Cardiac septum (tissue), 1 donor: ENCODE measurements at regions not wholly inside any gene's neighbourhood (a gene's known extent, or its start where the extent isn't known, plus 50 kb on each side); places are given as distances from the start of the nearest gene placed in this dataset.
"Not testable (repeated sequence)": the region's sequence is repeated elsewhere in the genome, so short reads cannot be mapped to it uniquely, and the experiment has no call there.

Experiments used
- DNase-seq: peaks from one replicate; pipeline ENCODE4 v3.0.0-alpha.2; 2020; ENCODE audit warnings: low spot score
- intact Hi-C: fragments of 100-400 bp; cut with DNase I; formaldehyde crosslinking; loops from one replicate; pipeline ENCODE4 v1.14.0; 2022
- donor health status: DM: no; HTN: no; CAD: no.

DNA sequence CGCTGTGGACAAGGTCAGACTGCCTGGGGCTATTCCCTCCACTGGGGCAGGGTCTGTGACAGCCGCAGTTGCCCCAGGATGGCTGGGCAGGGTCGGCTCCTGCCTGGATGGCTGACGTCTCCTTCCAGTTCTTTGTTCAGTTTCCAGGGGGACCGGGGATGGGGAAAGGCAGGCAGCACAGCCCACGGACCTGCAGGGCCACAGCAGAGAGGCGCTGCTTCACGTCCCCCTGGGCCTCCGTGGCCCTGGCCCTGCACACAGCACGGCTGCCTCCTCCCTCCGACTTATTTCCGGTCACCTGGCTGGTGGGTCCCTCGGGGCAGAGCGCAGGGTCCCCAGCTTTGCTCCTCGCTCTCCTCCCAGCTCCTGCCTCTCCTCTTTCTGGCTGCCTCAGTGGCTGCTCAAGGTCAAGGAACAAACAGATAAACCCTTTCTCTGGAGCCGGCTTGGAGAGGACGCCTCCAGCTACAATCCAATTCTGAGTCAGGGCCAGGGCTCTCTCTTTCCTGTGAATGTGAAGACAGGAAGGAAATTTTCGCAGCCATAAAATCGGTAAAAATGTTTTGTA is 169.7 kb downstream of the C9orf50 start:
- DNase-seq = no peak
- intact Hi-C loops = no loop called here

DNA sequence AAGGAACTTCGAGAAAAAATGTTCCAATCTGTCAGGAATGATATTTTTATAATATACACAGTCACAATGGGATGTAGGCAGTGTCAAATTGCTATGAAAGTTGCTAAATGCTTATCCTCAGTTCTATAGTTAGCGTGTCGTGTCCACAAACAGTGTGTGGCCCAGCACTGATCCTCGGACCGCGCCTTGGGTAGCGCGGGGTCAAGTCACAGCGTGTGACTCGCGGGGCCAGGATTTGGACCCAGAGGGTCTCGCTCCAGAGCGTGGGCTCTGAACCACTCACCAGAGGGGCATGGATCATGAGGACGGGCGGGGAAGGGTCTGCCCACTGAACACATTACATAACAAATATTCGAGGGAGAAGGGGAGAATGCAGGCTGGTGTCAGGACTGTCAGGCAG is 171.8 kb downstream of the C9orf50 start:
- DNase-seq = no peak
- intact Hi-C loops = no loop called here

DNA sequence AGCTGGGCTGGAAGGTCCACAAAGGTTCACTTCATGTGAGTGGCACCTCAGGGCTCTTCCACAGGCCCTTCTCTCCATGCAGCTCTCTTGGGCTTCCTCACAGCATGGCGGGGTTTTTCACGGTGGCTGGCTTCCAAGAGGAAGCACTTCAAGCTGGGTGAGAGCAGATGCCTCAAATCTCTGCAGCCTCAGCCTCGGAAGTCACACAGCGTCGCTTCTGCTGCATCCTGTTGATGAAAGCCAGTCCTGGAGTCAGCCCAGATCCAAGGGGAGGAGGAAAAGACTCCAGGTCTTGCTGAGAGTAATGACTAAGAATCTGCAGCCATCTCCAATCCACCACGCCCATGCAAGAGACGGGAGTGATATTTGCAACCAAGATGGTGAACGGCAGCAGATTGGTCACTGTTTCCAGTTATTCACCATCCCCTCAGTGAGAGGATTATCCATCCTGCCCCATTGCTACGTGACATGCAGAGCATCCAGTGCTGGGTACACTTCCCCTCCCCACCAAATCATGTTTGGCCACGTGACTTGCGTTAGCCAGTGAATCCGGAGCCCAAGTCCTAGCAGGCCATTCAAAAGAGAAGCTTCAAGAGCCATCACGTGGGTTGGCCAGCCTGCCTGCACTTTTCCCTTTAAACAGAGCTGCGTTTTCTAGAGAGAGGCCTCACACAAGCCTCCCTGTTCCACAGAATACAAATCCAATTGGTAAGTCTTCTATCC is 173.9 kb downstream of the C9orf50 start:
- DNase-seq = no peak
- intact Hi-C loops = no loop called here

GRCh38 chr9:129445794-129446306 is 175.1 kb downstream of the C9orf50 start:
- DNase-seq = no peak
- intact Hi-C loops = no loop called here

GRCh38 chr9:129443515-129444164 is 177.3 kb downstream of the C9orf50 start:
- intact Hi-C loops, DNase-seq: not testable (repeated sequence)

DNA sequence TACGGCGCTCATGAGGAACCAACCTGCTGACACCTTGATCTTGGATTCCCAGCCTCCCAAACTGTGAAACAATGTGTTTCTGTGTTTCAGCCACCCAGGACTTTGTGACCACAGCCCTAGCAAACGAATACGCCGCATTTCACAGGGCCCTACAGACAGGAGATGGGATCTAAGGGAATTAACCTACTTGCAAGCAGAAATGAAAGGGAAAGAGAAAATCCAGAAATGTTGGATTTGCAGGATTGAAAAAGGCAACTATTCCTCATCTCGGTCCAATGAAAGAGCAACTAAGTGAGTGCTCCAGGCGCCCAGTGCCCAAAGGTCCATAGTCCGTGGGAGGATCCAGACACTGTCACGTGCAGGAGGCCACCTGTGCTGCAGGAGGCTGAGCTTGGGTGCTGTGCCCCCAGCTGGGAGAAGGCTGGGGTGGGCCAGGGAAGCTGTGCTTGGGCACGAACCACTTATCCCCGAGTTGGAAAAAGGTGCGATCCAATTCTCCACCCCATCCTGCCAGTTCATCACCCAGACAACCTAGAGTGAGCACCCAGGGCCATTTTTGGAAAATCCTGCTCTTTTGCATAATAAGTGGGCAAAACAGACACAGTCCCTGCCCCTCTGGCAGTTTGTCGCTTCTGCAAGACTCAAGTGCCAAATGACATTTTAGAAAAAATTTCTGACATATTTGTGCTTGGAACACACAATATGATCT is 177.9 kb downstream of the C9orf50 start:
- intact Hi-C loops = no loop called here
- DNase-seq = no peak

DNA sequence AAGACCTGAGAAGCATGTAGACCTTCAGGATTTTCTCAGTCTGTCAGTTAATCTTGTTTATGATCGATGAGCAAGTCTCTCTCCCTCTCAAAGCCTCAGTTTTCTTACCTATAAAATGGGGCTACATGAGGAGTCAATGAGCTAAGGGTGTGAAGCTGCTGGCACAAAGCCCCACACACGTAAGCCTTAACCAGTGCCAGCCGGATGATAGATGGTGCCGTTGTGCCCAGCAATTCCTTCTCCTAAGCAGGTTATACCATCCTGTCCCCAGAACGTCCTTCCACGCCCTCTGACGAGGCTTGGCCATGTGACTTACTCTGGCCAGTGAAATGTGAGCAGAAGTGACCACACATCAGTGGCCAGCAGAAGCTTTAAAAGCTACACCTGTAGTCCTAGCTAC is 179.0 kb downstream of the C9orf50 start:
- DNase-seq = no peak
- intact Hi-C loops = no loop called here

- DNase-seq = no peak
- intact Hi-C loops = no loop called here
Measured at GRCh38 chr9:129440435-129441186, 180.3 kb downstream of the C9orf50 start.

DNA sequence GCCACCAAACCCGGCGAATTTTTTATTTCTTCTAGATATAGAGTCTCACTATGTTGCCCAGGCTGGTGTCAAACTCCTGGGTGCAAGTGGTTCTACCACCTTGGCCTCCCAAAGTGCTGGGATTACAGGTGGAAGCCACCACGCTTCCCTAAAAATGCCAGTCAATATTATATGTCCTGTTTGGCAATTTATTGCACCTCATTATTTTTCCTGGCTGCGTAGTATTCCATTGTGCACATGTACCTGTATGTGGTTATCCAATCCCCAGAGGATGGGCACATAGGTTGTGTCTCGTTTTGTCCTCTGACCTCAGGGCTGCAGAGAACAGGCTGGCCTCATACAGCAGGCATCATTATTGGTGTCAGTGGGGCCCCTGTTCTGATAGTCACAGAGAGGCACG is 181.7 kb downstream of the C9orf50 start:
- no peak for DNase-seq
- intact Hi-C loops = no loop called here

- no peak for DNase-seq
Measured at GRCh38 chr9:129437626-129438323, 183.1 kb downstream of the C9orf50 start.

GRCh38 chr9:129436751-129437625 is 183.9 kb downstream of the C9orf50 start:
- no peak for DNase-seq
- intact Hi-C loops = loop anchor here (1.0 to 2.0 kb wide), 2 partner anchors 22 to 23 kb away; no protein-coding TSS in a partner anchor

More at GRCh38 chr9:129437626-129438323, 183.1 kb downstream of the C9orf50 start:
- intact Hi-C loops = loop anchor here (1.0 to 2.0 kb wide), 2 partner anchors 21 to 23 kb away; no protein-coding TSS in a partner anchor

GRCh38 chr9:129435988-129436717 is 184.7 kb downstream of the C9orf50 start:
- no peak for DNase-seq
- intact Hi-C loops = loop anchor here (2.0 kb wide), 1 partner anchor 23 kb away; no protein-coding TSS in a partner anchor

GRCh38 chr9:129435291-129435690 is 185.6 kb downstream of the C9orf50 start:
- intact Hi-C loops = no loop called here
- DNase-seq = no peak

DNA sequence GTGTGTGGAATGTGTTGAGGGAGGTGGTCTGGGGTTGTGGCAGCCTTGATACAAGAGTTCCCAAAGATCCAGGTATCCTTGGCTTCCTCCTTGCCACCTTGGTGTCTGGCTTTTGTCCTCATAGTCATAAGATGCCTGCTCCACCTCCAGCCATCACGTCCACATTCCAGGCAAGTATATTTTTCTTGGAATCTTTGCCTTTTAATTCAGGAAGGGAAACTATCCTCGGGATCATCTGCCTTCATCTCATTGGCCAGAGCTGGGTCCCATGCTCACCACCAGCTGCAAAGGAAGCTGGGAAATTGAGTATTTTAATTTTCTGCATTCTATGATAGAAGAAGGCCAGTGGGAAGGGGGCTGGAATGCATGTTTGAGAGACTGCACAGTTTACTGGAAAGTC is 186.7 kb downstream of the C9orf50 start:
- DNase-seq = no peak
- intact Hi-C loops = no loop called here

GRCh38 chr9:129432297-129433154 is 188.4 kb downstream of the C9orf50 start:
- no peak for DNase-seq
- intact Hi-C loops = no loop called here

DNA sequence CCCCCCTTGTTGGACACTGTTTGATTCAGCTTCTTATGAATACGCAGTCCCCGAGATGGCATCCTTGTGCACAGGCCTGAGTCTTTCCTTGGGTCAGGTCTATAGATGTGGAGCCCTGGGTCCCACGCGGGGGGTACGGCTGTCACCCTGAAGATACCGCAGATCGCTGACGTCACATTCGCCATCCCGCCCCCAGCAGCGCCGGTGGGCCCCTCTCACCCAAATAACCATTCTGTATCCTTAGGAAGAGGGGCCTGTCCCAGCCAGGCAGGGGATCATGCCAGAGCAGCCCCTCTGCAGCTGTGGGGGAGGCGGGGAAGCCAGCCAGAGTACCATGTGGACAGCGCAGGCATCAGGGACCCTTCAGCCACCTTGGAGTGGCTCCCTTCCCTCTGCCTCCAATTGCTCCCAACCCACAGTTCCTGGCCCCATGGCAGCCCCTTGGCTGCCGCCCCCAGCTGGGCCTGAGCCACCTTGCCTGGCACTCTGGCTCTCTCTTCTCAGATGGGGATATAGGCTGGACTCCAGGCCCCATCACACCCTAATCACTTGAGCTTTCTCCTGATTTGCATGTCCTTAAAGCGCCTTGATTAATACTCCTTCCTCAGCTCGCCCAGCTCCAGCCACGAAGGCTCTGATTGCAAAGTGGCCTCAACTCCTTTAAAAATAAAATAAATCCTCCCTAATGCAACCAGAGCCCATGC is 189.8 kb downstream of the C9orf50 start:
- intact Hi-C loops = no loop called here
- DNase-seq = no peak
